Panc1 (cell line): ENCODE measurements at regions not wholly inside any gene's neighbourhood (a gene's known extent, or its start where the extent isn't known, plus 50 kb on each side); places are given as distances from the start of the nearest gene placed in this dataset.

ENCODE experiments used
- POLR2AphosphoS5 ChIP-seq: IDR thresholded peaks from 2 replicates; pipeline ENCODE4 v1.6.1; 2012; ENCODE audit warnings: mild to moderate bottlenecking, low read depth, low read length, moderate library complexity
- SIN3A ChIP-seq: IDR thresholded peaks from 2 replicates; pipeline ENCODE4 v1.6.1; 2012; ENCODE audit warnings: low read depth, mild to moderate bottlenecking, low read length, moderate library complexity, borderline replicate concordance; ENCODE audit not compliant: insufficient read depth
- TCF7L2 ChIP-seq: IDR thresholded peaks from 2 replicates; pipeline ENCODE4 v1.6.1; 2011; ENCODE audit warnings: mild to moderate bottlenecking, low read depth, low read length, inconsistent platforms
- TF ChIP-seq, protein P1 (sequence below): fragments of 450-650 bp; IDR thresholded peaks from 2 replicates; pipeline ENCODE4 v1.5.1; 2017; ENCODE audit warnings: mild to moderate bottlenecking
- TF ChIP-seq, protein P2 (sequence below), 2 experiments: IDR thresholded peaks; 2 replicates each; pipeline ENCODE4 v1.6.1; 2011 to 2012; ENCODE audit warnings: low read depth in 2 of 2, control low read depth in 1 of 2, low read length in 1 of 2, mild to moderate bottlenecking in 1 of 2, moderate library complexity in 1 of 2; ENCODE audit not compliant: insufficient read depth in 1 of 2

DNA sequence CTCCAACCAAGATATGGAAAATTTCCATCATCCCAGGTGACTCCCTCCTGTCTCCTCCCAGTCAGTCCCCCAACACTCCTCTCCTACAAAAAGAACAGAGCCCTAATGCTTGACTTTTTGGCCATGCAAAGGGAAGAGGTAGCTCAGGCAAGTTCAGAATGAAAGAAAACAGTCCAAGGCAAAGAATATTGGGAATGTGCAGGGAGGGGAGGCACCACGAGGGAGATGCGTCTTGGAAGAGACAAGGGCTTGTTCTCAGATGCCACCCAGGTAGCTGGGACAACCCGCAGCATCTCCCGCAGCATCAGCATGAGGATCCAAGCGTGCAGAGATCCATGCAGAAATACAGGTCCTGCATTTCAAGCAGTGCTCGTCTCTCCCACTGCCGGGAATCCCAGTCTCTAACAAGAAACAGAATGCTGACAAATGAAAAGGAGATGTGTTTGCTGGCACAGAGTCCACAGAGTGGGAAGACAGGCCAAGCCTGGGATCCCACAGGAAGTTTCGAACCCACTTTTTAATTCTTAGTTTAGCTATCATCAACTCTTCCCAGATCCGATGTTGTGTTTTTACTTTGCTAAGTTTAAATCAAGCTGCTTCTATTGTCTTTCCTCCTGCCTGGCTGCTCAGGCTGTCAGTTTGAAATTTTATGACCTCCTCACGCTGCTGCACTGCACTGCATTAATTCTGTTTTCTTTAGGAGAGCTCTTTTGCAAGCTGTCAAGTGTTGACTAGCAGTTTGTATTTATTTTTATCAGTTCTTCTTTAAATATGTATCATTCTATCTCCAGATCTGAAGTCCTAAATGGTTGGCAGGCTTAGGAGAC, 86.8 kb upstream of the OSMR start:
- TF ChIP-seq, protein P1, sequence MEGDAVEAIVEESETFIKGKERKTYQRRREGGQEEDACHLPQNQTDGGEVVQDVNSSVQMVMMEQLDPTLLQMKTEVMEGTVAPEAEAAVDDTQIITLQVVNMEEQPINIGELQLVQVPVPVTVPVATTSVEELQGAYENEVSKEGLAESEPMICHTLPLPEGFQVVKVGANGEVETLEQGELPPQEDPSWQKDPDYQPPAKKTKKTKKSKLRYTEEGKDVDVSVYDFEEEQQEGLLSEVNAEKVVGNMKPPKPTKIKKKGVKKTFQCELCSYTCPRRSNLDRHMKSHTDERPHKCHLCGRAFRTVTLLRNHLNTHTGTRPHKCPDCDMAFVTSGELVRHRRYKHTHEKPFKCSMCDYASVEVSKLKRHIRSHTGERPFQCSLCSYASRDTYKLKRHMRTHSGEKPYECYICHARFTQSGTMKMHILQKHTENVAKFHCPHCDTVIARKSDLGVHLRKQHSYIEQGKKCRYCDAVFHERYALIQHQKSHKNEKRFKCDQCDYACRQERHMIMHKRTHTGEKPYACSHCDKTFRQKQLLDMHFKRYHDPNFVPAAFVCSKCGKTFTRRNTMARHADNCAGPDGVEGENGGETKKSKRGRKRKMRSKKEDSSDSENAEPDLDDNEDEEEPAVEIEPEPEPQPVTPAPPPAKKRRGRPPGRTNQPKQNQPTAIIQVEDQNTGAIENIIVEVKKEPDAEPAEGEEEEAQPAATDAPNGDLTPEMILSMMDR = no peak
- TF ChIP-seq POLR2AphosphoS5 = no peak
- TF ChIP-seq, protein P2, sequence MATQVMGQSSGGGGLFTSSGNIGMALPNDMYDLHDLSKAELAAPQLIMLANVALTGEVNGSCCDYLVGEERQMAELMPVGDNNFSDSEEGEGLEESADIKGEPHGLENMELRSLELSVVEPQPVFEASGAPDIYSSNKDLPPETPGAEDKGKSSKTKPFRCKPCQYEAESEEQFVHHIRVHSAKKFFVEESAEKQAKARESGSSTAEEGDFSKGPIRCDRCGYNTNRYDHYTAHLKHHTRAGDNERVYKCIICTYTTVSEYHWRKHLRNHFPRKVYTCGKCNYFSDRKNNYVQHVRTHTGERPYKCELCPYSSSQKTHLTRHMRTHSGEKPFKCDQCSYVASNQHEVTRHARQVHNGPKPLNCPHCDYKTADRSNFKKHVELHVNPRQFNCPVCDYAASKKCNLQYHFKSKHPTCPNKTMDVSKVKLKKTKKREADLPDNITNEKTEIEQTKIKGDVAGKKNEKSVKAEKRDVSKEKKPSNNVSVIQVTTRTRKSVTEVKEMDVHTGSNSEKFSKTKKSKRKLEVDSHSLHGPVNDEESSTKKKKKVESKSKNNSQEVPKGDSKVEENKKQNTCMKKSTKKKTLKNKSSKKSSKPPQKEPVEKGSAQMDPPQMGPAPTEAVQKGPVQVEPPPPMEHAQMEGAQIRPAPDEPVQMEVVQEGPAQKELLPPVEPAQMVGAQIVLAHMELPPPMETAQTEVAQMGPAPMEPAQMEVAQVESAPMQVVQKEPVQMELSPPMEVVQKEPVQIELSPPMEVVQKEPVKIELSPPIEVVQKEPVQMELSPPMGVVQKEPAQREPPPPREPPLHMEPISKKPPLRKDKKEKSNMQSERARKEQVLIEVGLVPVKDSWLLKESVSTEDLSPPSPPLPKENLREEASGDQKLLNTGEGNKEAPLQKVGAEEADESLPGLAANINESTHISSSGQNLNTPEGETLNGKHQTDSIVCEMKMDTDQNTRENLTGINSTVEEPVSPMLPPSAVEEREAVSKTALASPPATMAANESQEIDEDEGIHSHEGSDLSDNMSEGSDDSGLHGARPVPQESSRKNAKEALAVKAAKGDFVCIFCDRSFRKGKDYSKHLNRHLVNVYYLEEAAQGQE (IDR thresholded peaks at IDR 0.05; ENCODE audit: insufficient read depth in 1 of 2, low read depth in 2 of 2, low read length in 1 of 2) = no peak
- TF ChIP-seq TCF7L2 = no peak
- no peak for TF ChIP-seq SIN3A
